ENCODE measurements at regions not wholly inside any gene's neighbourhood (a gene's known extent, or its start where the extent isn't known, plus 50 kb on each side); places are given as distances from the start of the nearest gene placed in this dataset.
A peak's percentile ranks its signal among the peaks of the same experiment; 100 is the strongest.
"Not testable (repeated sequence)": the region's sequence is repeated elsewhere in the genome, so short reads cannot be mapped to it uniquely, and the experiment has no call there.

DNA sequence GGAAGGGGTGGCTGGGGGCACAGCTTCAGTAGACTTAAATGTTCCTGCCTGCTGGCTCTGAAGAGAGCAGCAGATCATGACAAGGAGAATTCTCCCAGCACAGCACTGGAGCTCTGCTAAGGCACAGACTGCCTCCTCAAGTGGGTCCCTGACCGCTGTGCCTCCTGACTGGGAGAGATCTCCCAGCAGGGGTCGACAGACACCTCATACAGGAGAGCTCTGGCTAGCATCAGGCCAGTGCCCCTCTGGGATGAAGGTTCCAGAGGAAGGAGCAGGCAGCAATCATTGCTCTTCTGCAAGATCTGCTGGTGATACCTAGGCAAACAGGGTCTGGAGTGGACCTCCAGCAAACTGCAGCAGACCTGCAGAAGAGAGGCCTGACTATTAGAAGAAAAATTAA lies 877.5 kb upstream of the CRIM1 start:
- H3K4me3 ChIP-seq (ENCODE audit: low read length); H3K4me1 ChIP-seq (ENCODE audit: control insufficient read depth, low read depth, low read length); H3K9ac ChIP-seq (ENCODE audit: low read length); H3K36me3 ChIP-seq (ENCODE audit: control insufficient read depth, low read depth, low read length); H3K27me3 ChIP-seq (ENCODE audit: control insufficient read depth, insufficient read depth, low read length); H3K27ac ChIP-seq (ENCODE audit: low read length); H3K9me3 ChIP-seq (ENCODE audit: control insufficient read depth, low read depth, low read length): not testable (repeated sequence)

DNA sequence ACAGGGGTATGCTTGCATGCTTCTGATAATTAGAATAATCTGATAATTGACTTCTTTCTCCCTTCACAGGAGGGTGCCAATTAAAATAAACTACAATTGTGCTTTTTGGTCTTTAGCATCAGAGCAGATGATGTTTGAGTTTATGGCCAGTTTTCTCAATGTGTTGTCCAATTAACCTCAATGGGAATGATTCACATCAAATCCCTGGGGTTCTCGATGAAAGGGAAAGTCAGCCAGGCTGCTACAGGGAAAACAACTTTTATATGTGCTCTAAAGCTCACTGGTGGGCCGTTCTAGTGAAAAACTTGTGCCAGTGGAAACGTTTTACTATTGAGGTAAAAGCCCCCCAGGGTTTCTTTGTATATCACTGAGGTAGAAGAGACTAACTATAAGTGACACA lies 887.3 kb upstream of the CRIM1 start:
- Histone ChIP-seq H3K27ac (ENCODE audit: low read length) (no peak overlapping the region), H3K4me1 (ENCODE audit: control insufficient read depth, low read depth, low read length) (peaks cover 3% of the 10 kb centered on the region), H3K9ac (ENCODE audit: low read length) (no peak overlapping the region), H3K4me3 (ENCODE audit: low read length) (no peak overlapping the region), H3K9me3 (ENCODE audit: control insufficient read depth, low read depth, low read length) (no peaks in the 10 kb centered on the region), H3K36me3 (ENCODE audit: control insufficient read depth, low read depth, low read length) (no peaks in the 10 kb centered on the region), H3K27me3 (ENCODE audit: control insufficient read depth, insufficient read depth, low read length) (no peaks in the 10 kb centered on the region)

DNA sequence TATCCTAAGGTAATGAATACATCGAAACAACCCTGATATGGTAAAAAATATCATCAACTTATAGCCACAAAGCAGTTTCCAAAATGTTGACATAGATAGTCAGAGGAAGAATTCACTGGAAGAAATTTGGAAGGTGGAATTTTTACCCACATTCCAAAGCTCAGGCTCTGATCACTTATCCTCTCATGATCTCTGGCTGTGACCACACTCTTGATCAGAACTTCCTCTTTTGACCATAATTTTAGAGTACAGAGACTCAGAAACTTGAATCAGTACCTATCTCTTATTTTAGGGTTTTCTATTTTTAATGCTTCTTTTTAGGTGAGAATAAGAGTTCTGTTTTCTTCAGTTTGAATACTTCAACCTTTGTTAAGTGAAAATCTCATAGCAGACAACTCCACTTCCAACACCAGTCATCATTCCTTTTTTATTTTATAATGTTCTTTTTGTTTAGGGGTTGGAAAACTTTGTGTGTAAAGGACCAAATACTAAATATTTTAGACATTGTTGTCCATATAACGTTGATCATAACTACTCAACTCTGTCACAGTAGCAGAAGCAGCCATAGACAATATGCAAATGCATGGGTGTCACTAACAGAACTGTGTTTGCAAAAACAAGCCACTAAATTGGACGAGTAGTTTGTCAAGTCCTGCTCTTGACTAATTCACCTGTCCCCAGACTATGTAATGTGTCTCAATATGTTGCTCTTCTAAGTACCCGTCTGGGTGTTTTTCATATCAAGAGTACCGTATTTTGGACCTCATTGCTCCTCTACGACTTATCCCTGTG lies 891.6 kb upstream of the CRIM1 start:
- Histone ChIP-seq H3K27ac (ENCODE audit: low read length) (no peak overlapping the region), H3K27me3 (ENCODE audit: control insufficient read depth, insufficient read depth, low read length) (no peaks in the 10 kb centered on the region), H3K36me3 (ENCODE audit: control insufficient read depth, low read depth, low read length) (no peaks in the 10 kb centered on the region), H3K4me1 (ENCODE audit: control insufficient read depth, low read depth, low read length) (peaks cover 3% of the 10 kb centered on the region), H3K9ac (ENCODE audit: low read length) (no peak overlapping the region), H3K4me3 (ENCODE audit: low read length) (no peak overlapping the region), H3K9me3 (ENCODE audit: control insufficient read depth, low read depth, low read length) (no peaks in the 10 kb centered on the region)

DNA sequence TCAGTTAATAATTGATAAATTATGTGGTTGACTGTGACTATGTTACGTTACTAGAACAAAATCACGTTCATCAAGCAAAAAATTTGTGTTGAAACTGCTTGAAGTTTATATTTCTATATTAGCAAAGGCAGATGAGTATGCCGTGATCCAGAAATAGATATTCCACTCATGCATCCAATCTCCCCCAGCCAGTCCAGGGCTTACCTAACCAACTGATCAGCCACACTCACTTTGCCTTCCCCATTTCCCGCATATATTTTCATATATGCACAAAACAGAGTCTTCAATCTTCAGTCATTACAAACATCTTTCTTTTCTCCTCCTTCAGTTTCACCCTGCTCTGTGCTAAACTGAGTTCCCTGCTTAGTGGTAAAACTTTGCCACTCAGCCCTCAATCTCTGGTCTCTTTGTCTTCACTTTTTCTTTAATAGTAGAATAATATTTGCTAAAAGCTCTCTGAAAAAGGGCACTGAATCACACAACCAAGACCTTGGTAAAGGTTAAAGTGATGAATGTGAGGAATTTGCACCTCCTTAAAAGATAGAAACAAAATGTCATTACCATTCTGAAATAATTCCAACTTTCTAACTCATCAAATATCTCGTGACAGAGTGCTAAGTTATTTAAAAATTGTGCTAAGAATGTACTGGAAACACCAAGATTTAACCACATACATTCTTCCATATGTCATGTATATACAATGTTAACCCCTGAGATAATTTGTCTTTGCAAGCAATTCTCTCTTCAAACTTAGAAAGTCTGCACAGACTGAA lies 893.2 kb upstream of the CRIM1 start:
- Histone ChIP-seq H3K27ac (ENCODE audit: low read length) (no peak overlapping the region), H3K9ac (ENCODE audit: low read length) (no peak overlapping the region), H3K9me3 (ENCODE audit: control insufficient read depth, low read depth, low read length) (no peaks in the 10 kb centered on the region), H3K36me3 (ENCODE audit: control insufficient read depth, low read depth, low read length) (no peaks in the 10 kb centered on the region), H3K4me3 (ENCODE audit: low read length) (no peak overlapping the region), H3K27me3 (ENCODE audit: control insufficient read depth, insufficient read depth, low read length) (no peaks in the 10 kb centered on the region), H3K4me1 (ENCODE audit: control insufficient read depth, low read depth, low read length) (no peaks in the 10 kb centered on the region)

DNA sequence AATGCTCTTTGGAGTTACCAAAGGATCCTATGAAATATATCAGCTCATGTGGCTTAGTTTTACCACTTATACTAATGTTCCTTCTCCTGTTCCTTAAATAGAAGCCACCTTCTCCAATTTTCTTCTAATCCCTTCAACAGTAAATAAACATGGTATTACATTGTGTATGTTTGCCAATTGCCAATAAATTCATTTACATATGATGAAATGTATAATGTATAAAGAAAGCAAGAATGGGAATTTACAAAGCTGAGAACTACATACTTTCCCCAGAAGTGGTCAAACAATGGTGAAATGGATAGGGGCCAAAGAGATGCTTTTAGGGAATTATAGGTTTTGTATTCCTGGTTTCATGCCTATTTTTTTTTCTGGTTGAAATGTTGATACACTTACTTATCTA lies 894.2 kb upstream of the CRIM1 start:
- Histone ChIP-seq H3K9ac (ENCODE audit: low read length) (no peak overlapping the region), H3K36me3 (ENCODE audit: control insufficient read depth, low read depth, low read length) (no peaks in the 10 kb centered on the region), H3K9me3 (ENCODE audit: control insufficient read depth, low read depth, low read length) (no peaks in the 10 kb centered on the region), H3K4me3 (ENCODE audit: low read length) (no peak overlapping the region), H3K27me3 (ENCODE audit: control insufficient read depth, insufficient read depth, low read length) (no peaks in the 10 kb centered on the region), H3K4me1 (ENCODE audit: control insufficient read depth, low read depth, low read length) (no peaks in the 10 kb centered on the region), H3K27ac (ENCODE audit: low read length) (no peak overlapping the region)

DNA sequence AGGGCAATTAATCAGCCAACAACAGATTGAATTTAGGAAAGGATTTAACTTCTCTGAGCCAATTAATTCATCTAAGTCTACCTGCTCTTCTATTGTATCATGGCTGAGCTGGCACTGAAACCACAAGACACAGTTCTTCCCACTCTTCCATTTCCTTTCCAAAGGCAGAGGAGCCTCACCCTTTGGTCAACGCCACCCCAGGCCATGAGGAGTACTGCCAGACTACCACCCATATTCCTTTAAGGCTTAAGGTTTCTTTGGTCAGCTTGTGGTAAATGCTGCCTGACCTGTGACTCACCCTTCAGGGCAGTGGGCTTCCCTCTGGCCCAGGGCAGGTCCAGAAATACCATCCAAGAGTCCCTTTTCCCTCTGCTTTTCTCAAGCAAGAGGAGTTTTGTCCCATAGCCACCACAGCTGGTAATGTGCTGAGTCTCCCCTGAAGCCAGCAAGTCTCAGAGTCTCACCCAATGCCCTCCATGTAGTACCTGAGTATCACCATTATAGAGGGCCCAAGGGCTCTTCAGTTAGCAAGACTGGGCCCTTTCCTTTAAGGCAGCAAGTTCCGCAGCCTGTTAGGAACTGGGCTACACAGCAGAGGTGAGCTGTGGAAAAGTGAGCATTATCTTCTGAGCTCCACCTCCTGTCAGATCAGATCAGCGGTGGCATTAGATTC lies 900.5 kb upstream of the CRIM1 start:
- Histone ChIP-seq H3K4me1 (ENCODE audit: control insufficient read depth, low read depth, low read length) (no peaks in the 10 kb centered on the region), H3K36me3 (ENCODE audit: control insufficient read depth, low read depth, low read length) (no peaks in the 10 kb centered on the region), H3K27me3 (ENCODE audit: control insufficient read depth, insufficient read depth, low read length) (no peaks in the 10 kb centered on the region), H3K9me3 (ENCODE audit: control insufficient read depth, low read depth, low read length) (no peaks in the 10 kb centered on the region), H3K27ac (ENCODE audit: low read length) (no peak overlapping the region), H3K9ac (ENCODE audit: low read length) (no peak overlapping the region), H3K4me3 (ENCODE audit: low read length) (no peak overlapping the region)

DNA sequence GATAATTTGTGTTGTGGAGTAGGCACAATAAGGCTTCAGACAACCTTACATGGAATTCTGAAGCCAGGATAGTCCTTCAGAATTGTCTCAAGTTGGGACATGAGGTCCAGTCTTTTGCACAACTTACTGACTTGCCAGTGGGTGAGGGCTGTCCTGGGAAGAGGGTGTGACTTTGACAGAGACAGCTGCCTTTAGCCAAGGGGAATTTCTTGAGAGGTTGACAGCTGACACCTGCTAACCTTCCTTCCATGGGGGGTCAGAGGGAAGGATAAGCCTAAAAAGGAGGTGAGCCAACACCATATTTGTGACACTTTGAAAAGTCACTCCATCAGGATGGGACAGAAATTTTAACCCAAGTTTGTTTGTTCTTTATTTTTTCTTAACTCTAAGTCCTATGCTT lies 907.8 kb upstream of the CRIM1 start:
- no peak overlapping the region for H3K4me3 ChIP-seq (ENCODE audit: low read length)
- H3K36me3 ChIP-seq (ENCODE audit: control insufficient read depth, low read depth, low read length) = no peaks in the 10 kb centered on the region
- H3K9me3 ChIP-seq (ENCODE audit: control insufficient read depth, low read depth, low read length) = no peaks in the 10 kb centered on the region
- H3K4me1 ChIP-seq (ENCODE audit: control insufficient read depth, low read depth, low read length) = no peaks in the 10 kb centered on the region
- H3K27me3 ChIP-seq (ENCODE audit: control insufficient read depth, insufficient read depth, low read length) = no peaks in the 10 kb centered on the region
- no peak overlapping the region for H3K27ac ChIP-seq (ENCODE audit: low read length)
- H3K9ac ChIP-seq (ENCODE audit: low read length) = no peak overlapping the region

DNA sequence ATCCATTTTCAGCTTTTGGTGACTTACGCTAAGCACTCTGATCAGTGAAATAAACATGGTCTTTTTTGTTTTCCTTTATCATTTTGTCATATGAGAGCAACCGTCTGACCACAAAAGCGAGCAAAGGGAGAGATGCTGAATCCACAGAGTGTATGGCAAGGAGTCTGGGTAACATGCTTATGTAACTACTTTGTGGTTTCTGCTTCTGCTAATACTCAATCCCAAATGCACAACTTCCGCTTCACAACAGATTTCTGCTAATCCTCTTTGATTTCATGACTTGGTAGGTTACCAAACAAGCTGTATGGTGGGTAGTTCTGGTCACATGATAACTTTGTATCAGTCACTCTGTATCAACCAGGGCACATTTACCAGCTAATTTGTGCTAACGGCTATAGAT lies 908.4 kb upstream of the CRIM1 start:
- no peaks in the 10 kb centered on the region for H3K9me3 ChIP-seq (ENCODE audit: control insufficient read depth, low read depth, low read length)
- no peak overlapping the region for H3K9ac ChIP-seq (ENCODE audit: low read length)
- H3K27me3 ChIP-seq (ENCODE audit: control insufficient read depth, insufficient read depth, low read length) = no peaks in the 10 kb centered on the region
- H3K36me3 ChIP-seq (ENCODE audit: control insufficient read depth, low read depth, low read length) = no peaks in the 10 kb centered on the region
- H3K4me3 ChIP-seq (ENCODE audit: low read length) = no peak overlapping the region
- H3K4me1 ChIP-seq (ENCODE audit: control insufficient read depth, low read depth, low read length) = no peaks in the 10 kb centered on the region
- H3K27ac ChIP-seq (ENCODE audit: low read length) = no peak overlapping the region

DNA sequence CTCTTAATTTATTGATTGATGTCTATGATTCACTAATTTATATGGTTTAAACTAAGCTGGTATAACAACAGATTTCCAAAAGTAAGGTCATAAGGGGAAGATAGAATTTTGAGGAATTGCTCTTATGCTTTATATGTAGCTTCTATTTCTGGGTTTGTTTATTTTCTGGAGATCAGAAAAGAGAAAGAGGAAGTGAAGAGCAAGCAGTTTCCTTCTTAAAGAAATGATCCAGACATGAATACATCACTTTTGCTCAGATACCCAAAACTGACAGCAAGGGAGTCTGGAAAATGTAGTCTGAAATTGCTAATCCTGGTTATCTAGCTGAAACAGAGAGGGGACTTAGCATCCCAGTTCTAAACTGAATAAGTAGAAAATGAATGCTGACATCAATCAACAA lies 912.5 kb upstream of the CRIM1 start:
- Histone ChIP-seq H3K4me3 (ENCODE audit: low read length) (no peak overlapping the region), H3K36me3 (ENCODE audit: control insufficient read depth, low read depth, low read length) (no peaks in the 10 kb centered on the region), H3K27ac (ENCODE audit: low read length) (no peak overlapping the region), H3K9me3 (ENCODE audit: control insufficient read depth, low read depth, low read length) (no peaks in the 10 kb centered on the region), H3K27me3 (ENCODE audit: control insufficient read depth, insufficient read depth, low read length) (no peaks in the 10 kb centered on the region), H3K9ac (ENCODE audit: low read length) (no peak overlapping the region), H3K4me1 (ENCODE audit: control insufficient read depth, low read depth, low read length) (no peaks in the 10 kb centered on the region)

DNA sequence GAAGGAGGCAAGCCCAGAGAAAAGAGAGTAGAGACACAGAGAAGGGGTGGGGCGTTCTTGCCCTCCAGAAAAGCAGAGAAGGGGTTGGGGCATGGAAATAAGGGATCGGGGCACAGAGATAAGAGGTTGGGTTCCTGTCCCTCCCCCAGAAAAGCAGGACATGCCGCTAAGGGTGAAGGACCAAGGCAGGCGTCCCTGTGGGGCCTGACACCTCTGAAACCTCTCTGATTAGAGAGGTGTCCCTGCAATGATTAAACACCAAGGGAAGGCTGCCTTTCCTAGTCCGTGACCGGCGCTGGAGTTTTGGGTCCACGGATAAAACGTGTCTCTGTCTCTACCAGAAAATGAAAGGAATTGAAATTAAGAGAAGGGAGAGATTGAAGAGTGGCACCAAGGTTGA lies 914.0 kb upstream of the CRIM1 start:
- H3K9ac ChIP-seq (ENCODE audit: low read length); H3K27me3 ChIP-seq (ENCODE audit: control insufficient read depth, insufficient read depth, low read length); H3K9me3 ChIP-seq (ENCODE audit: control insufficient read depth, low read depth, low read length); H3K4me1 ChIP-seq (ENCODE audit: control insufficient read depth, low read depth, low read length); H3K27ac ChIP-seq (ENCODE audit: low read length); H3K36me3 ChIP-seq (ENCODE audit: control insufficient read depth, low read depth, low read length): not testable (repeated sequence)
- H3K4me3 ChIP-seq (ENCODE audit: low read length) = peak overlapping the region; percentile 24

DNA sequence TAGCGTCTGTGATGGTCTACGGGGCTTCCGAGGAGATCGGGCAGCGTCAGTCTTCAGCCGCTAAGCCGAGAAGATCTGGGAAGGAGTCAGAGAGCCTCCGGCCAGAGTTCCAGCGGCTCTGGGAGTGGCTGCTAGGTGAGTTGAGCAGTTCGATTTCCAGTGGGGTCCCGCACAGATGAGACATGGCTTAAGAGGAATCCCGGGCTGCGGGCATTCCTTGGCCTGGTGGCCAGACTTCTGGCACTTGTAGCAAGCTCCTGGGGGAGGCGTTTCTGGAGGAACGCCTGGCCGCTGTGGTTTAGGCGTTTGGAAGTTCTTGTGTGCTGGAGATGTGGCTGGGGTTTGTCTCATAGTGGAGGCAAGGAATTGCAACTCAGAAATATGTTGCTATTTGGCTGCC lies 915.3 kb upstream of the CRIM1 start:
- H3K36me3 ChIP-seq (ENCODE audit: control insufficient read depth, low read depth, low read length); H3K27ac ChIP-seq (ENCODE audit: low read length); H3K4me1 ChIP-seq (ENCODE audit: control insufficient read depth, low read depth, low read length); H3K9me3 ChIP-seq (ENCODE audit: control insufficient read depth, low read depth, low read length); H3K9ac ChIP-seq (ENCODE audit: low read length); H3K27me3 ChIP-seq (ENCODE audit: control insufficient read depth, insufficient read depth, low read length); H3K4me3 ChIP-seq (ENCODE audit: low read length): not testable (repeated sequence)
